Daoy (cell line): ENCODE measurements at regions not wholly inside any gene's neighbourhood (a gene's known extent, or its start where the extent isn't known, plus 50 kb on each side); places are given as distances from the start of the nearest gene placed in this dataset.
A peak's percentile ranks its signal among the peaks of the same experiment; 100 is the strongest.

ENCODE experiments used
- DNase-seq: peaks from one replicate; pipeline ENCODE4 v3.0.0-alpha.2; 2015; ENCODE audit warnings: low read depth

GRCh38 chr2:228707846-228708245 lies 526.4 kb upstream of the SPHKAP start:
- DNase-seq, result no peak

- DNase-seq, result no peak
Measured at GRCh38 chr2:228705318-228705717, 523.8 kb upstream of the SPHKAP start.

- no peak for DNase-seq
Measured at GRCh38 chr2:228703152-228703551, 521.7 kb upstream of the SPHKAP start.

- DNase-seq, result no peak
Measured at GRCh38 chr2:228701506-228701905, 520.0 kb upstream of the SPHKAP start.

GRCh38 chr2:228700638-228701037 lies 519.2 kb upstream of the SPHKAP start:
- DNase-seq, result peak; percentile 10

- DNase-seq, result no peak
Measured at GRCh38 chr2:228699888-228700287, 518.4 kb upstream of the SPHKAP start.

GRCh38 chr2:228699400-228699799 lies 517.9 kb upstream of the SPHKAP start:
- no peak for DNase-seq

- DNase-seq, result no peak
Measured at GRCh38 chr2:228698963-228699362, 517.5 kb upstream of the SPHKAP start.

GRCh38 chr2:228697456-228697855 lies 516.0 kb upstream of the SPHKAP start:
- no peak for DNase-seq

GRCh38 chr2:228690681-228691080 lies 509.2 kb upstream of the SPHKAP start:
- no peak for DNase-seq

- DNase-seq, result peak; percentile 11
Measured at GRCh38 chr2:228689053-228689452, 507.6 kb upstream of the SPHKAP start.

GRCh38 chr2:228688007-228688645 lies 506.6 kb upstream of the SPHKAP start:
- DNase-seq, result no peak

- DNase-seq, result no peak
Measured at GRCh38 chr2:228681979-228682378, 500.5 kb upstream of the SPHKAP start.

GRCh38 chr2:228681426-228681825 lies 499.9 kb upstream of the SPHKAP start:
- DNase-seq, result no peak

GRCh38 chr2:228678110-228678509 lies 496.6 kb upstream of the SPHKAP start:
- no peak for DNase-seq

- no peak for DNase-seq
Measured at GRCh38 chr2:228675646-228676045, 494.2 kb upstream of the SPHKAP start.

GRCh38 chr2:228675091-228675490 lies 493.6 kb upstream of the SPHKAP start:
- no peak for DNase-seq

GRCh38 chr2:228673876-228674554 lies 492.5 kb upstream of the SPHKAP start:
- no peak for DNase-seq

- DNase-seq, result no peak
Measured at GRCh38 chr2:228669690-228670089, 488.2 kb upstream of the SPHKAP start.

- no peak for DNase-seq
Measured at GRCh38 chr2:228665232-228665631, 483.7 kb upstream of the SPHKAP start.

- DNase-seq, result peak; percentile 5
Measured at GRCh38 chr2:228658998-228659397, 477.5 kb upstream of the SPHKAP start.

- DNase-seq, result no peak
Measured at GRCh38 chr2:228657807-228658402, 476.4 kb upstream of the SPHKAP start.

GRCh38 chr2:228655331-228655730 lies 473.8 kb upstream of the SPHKAP start:
- DNase-seq, result no peak
